ENCODE measurements at regions not wholly inside any gene's neighbourhood (a gene's known extent, or its start where the extent isn't known, plus 50 kb on each side); places are given as distances from the start of the nearest gene placed in this dataset.

- DNase-seq: no peak
- intact Hi-C loops (cut with DNase I): no loop called here
Measured at GRCh38 chr4:177921715-177922114, 479.5 kb upstream of the AGA start.

GRCh38 chr4:177923888-177924287, 481.7 kb upstream of the AGA start:
- intact Hi-C loops (cut with DNase I): no loop called here
- DNase-seq: no peak

GRCh38 chr4:177937041-177937440, 494.8 kb upstream of the AGA start:
- intact Hi-C loops (cut with DNase I): no loop called here
- no peak for DNase-seq

- intact Hi-C loops (cut with DNase I): no loop called here
- no peak for DNase-seq
Measured at GRCh38 chr4:177938226-177938625, 496.0 kb upstream of the AGA start.

- intact Hi-C loops (cut with DNase I): no loop called here
- no peak for DNase-seq
Measured at GRCh38 chr4:177945268-177945667, 503.0 kb upstream of the AGA start.

GRCh38 chr4:177947607-177948006, 505.4 kb upstream of the AGA start:
- DNase-seq: no peak
- intact Hi-C loops (cut with DNase I): no loop called here

- intact Hi-C loops (cut with DNase I): no loop called here
- no peak for DNase-seq
Measured at GRCh38 chr4:177948853-177949252, 506.6 kb upstream of the AGA start.

- intact Hi-C loops (cut with DNase I): no loop called here
Measured at GRCh38 chr4:177951026-177951425, 508.8 kb upstream of the AGA start.

GRCh38 chr4:177952723-177953122, 510.5 kb upstream of the AGA start:
- DNase-seq: no peak
- intact Hi-C loops (cut with DNase I): no loop called here

More at GRCh38 chr4:177951026-177951425, 508.8 kb upstream of the AGA start:
- DNase-seq: no peak

GRCh38 chr4:177957596-177958360, 515.5 kb upstream of the AGA start:
- no peak for DNase-seq
- intact Hi-C loops (cut with DNase I): no loop called here

- DNase-seq: no peak
- intact Hi-C loops (cut with DNase I): no loop called here
Measured at GRCh38 chr4:177960566-177960965, 518.3 kb upstream of the AGA start.

- no peak for DNase-seq
- intact Hi-C loops (cut with DNase I): no loop called here
Measured at GRCh38 chr4:177961761-177962380, 519.6 kb upstream of the AGA start.

- no peak for DNase-seq
- intact Hi-C loops (cut with DNase I): no loop called here
Measured at GRCh38 chr4:177964061-177964460, 521.8 kb upstream of the AGA start.

- DNase-seq: no peak
- intact Hi-C loops (cut with DNase I): no loop called here
Measured at GRCh38 chr4:177964693-177965168, 522.5 kb upstream of the AGA start.

- DNase-seq: no peak
- intact Hi-C loops (cut with DNase I): no loop called here
Measured at GRCh38 chr4:177967328-177967727, 525.1 kb upstream of the AGA start.

GRCh38 chr4:177968817-177969442, 526.7 kb upstream of the AGA start:
- intact Hi-C loops (cut with DNase I): no loop called here
- DNase-seq: no peak

- intact Hi-C loops (cut with DNase I): no loop called here
- no peak for DNase-seq
Measured at GRCh38 chr4:177974461-177974860, 532.2 kb upstream of the AGA start.

GRCh38 chr4:177975315-177975987, 533.2 kb upstream of the AGA start:
- intact Hi-C loops (cut with DNase I): no loop called here
- DNase-seq: no peak

- DNase-seq: no peak
- intact Hi-C loops (cut with DNase I): no loop called here
Measured at GRCh38 chr4:177986236-177986635, 544.0 kb upstream of the AGA start.

- intact Hi-C loops (cut with DNase I): no loop called here
- DNase-seq: no peak
Measured at GRCh38 chr4:177987896-177988295, 545.7 kb upstream of the AGA start.

GRCh38 chr4:177989503-177990201, 547.4 kb upstream of the AGA start:
- DNase-seq: no peak
- intact Hi-C loops (cut with DNase I): no loop called here
